ENCODE measurements at regions not wholly inside any gene's neighbourhood (a gene's known extent, or its start where the extent isn't known, plus 50 kb on each side); places are given as distances from the start of the nearest gene placed in this dataset.

- Mint-ChIP-seq H3K9me3 (ENCODE audit: low read depth, unreplicated experiment) (no peaks in the 10 kb centered on the region), H3K27ac (ENCODE audit: unreplicated experiment) (no peak overlapping the region), H3K36me3 (ENCODE audit: insufficient read depth, unreplicated experiment) (no peaks in the 10 kb centered on the region), H3K4me3 (ENCODE audit: low read depth, unreplicated experiment) (no peak overlapping the region), H3K4me1 (ENCODE audit: low read depth, unreplicated experiment) (no peaks in the 10 kb centered on the region), H3K27me3 (ENCODE audit: unreplicated experiment) (no peaks in the 10 kb centered on the region)
- intact Hi-C loops (cut with micrococcal nuclease; ENCODE audit: unreplicated experiment): no loop called here
- TF ChIP-seq CTCF (IDR thresholded peaks at IDR 0.05; ENCODE audit: unreplicated experiment): no peak
- CTCF ChIA-PET: no interaction called here
- BruUV-seq (replicated peaks): no TSS peak
- no peak for DNase-seq
Measured at GRCh38 chr15:26091184-26091583, 228.1 kb upstream of the ATP10A start.

- DNase-seq: no peak
- CTCF ChIA-PET: no interaction called here
- Mint-ChIP-seq H3K27ac (ENCODE audit: unreplicated experiment) (no peak overlapping the region), H3K9me3 (ENCODE audit: low read depth, unreplicated experiment) (no peaks in the 10 kb centered on the region), H3K36me3 (ENCODE audit: insufficient read depth, unreplicated experiment) (no peaks in the 10 kb centered on the region), H3K4me1 (ENCODE audit: low read depth, unreplicated experiment) (no peaks in the 10 kb centered on the region), H3K4me3 (ENCODE audit: low read depth, unreplicated experiment) (no peak overlapping the region), H3K27me3 (ENCODE audit: unreplicated experiment) (no peaks in the 10 kb centered on the region)
- intact Hi-C loops (cut with micrococcal nuclease; ENCODE audit: unreplicated experiment): no loop called here
- no peak for TF ChIP-seq CTCF (IDR thresholded peaks at IDR 0.05; ENCODE audit: unreplicated experiment)
- BruUV-seq (replicated peaks): no TSS peak
Measured at GRCh38 chr15:26087881-26088280, 224.8 kb upstream of the ATP10A start.

- Mint-ChIP-seq H3K27me3 (ENCODE audit: unreplicated experiment) (no peaks in the 10 kb centered on the region), H3K27ac (ENCODE audit: unreplicated experiment) (no peak overlapping the region), H3K9me3 (ENCODE audit: low read depth, unreplicated experiment) (no peaks in the 10 kb centered on the region), H3K36me3 (ENCODE audit: insufficient read depth, unreplicated experiment) (peaks cover 4% of the 10 kb centered on the region), H3K4me1 (ENCODE audit: low read depth, unreplicated experiment) (no peaks in the 10 kb centered on the region), H3K4me3 (ENCODE audit: low read depth, unreplicated experiment) (no peak overlapping the region)
- DNase-seq: no peak
- intact Hi-C loops (cut with micrococcal nuclease; ENCODE audit: unreplicated experiment): no loop called here
- BruUV-seq (replicated peaks): no TSS peak
- TF ChIP-seq CTCF (IDR thresholded peaks at IDR 0.05; ENCODE audit: unreplicated experiment): no peak
- CTCF ChIA-PET: no interaction called here
Measured at GRCh38 chr15:26087395-26087794, 224.3 kb upstream of the ATP10A start.

- no peaks in the 10 kb centered on the region for H3K4me1 Mint-ChIP-seq (ENCODE audit: low read depth, unreplicated experiment)
- H3K4me3 Mint-ChIP-seq (ENCODE audit: low read depth, unreplicated experiment): no peak overlapping the region
- CTCF ChIA-PET: no interaction called here
- BruUV-seq (replicated peaks): no TSS peak
- peaks cover 10% of the 10 kb centered on the region for H3K36me3 Mint-ChIP-seq (ENCODE audit: insufficient read depth, unreplicated experiment)
- no peak for TF ChIP-seq CTCF (IDR thresholded peaks at IDR 0.05; ENCODE audit: unreplicated experiment)
- H3K9me3 Mint-ChIP-seq (ENCODE audit: low read depth, unreplicated experiment): no peaks in the 10 kb centered on the region
- no peak for DNase-seq
- H3K27me3 Mint-ChIP-seq (ENCODE audit: unreplicated experiment): no peaks in the 10 kb centered on the region
- intact Hi-C loops (cut with micrococcal nuclease; ENCODE audit: unreplicated experiment): no loop called here
- no peak overlapping the region for H3K27ac Mint-ChIP-seq (ENCODE audit: unreplicated experiment)
Measured at GRCh38 chr15:26084771-26085170, 221.6 kb upstream of the ATP10A start.

- no peak overlapping the region for H3K27ac Mint-ChIP-seq (ENCODE audit: unreplicated experiment)
- no peaks in the 10 kb centered on the region for H3K9me3 Mint-ChIP-seq (ENCODE audit: low read depth, unreplicated experiment)
- BruUV-seq (replicated peaks): no TSS peak
- no peak for DNase-seq
- H3K4me3 Mint-ChIP-seq (ENCODE audit: low read depth, unreplicated experiment): no peak overlapping the region
- no peaks in the 10 kb centered on the region for H3K4me1 Mint-ChIP-seq (ENCODE audit: low read depth, unreplicated experiment)
- H3K27me3 Mint-ChIP-seq (ENCODE audit: unreplicated experiment): no peaks in the 10 kb centered on the region
- H3K36me3 Mint-ChIP-seq (ENCODE audit: insufficient read depth, unreplicated experiment): peaks cover 10% of the 10 kb centered on the region
- CTCF ChIA-PET: no interaction called here
- intact Hi-C loops (cut with micrococcal nuclease; ENCODE audit: unreplicated experiment): no loop called here
- TF ChIP-seq CTCF (IDR thresholded peaks at IDR 0.05; ENCODE audit: unreplicated experiment): no peak
Measured at GRCh38 chr15:26083896-26084295, 220.8 kb upstream of the ATP10A start.

Data from Calu3 (cell line).